ENCODE measurements at regions not wholly inside any gene's neighbourhood (a gene's known extent, or its start where the extent isn't known, plus 50 kb on each side); places are given as distances from the start of the nearest gene placed in this dataset.

- TF ChIP-seq, protein P1, sequence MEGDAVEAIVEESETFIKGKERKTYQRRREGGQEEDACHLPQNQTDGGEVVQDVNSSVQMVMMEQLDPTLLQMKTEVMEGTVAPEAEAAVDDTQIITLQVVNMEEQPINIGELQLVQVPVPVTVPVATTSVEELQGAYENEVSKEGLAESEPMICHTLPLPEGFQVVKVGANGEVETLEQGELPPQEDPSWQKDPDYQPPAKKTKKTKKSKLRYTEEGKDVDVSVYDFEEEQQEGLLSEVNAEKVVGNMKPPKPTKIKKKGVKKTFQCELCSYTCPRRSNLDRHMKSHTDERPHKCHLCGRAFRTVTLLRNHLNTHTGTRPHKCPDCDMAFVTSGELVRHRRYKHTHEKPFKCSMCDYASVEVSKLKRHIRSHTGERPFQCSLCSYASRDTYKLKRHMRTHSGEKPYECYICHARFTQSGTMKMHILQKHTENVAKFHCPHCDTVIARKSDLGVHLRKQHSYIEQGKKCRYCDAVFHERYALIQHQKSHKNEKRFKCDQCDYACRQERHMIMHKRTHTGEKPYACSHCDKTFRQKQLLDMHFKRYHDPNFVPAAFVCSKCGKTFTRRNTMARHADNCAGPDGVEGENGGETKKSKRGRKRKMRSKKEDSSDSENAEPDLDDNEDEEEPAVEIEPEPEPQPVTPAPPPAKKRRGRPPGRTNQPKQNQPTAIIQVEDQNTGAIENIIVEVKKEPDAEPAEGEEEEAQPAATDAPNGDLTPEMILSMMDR (IDR thresholded peaks at IDR 0.05), result no peak
- no peak for TF ChIP-seq POLR2AphosphoS5 (IDR thresholded peaks at IDR 0.05)
- TF ChIP-seq POLR2A (IDR thresholded peaks at IDR 0.05), result no peak
- TF ChIP-seq EP300 (IDR thresholded peaks at IDR 0.05; ENCODE audit: low read depth), result no peak
These were observed 210.0 kb upstream of the IGFBP7 start for GRCh38 chr4:57320217-57320616.

Data from transverse colon (tissue), 4 donors.